DND-41 (cell line): ENCODE measurements at regions not wholly inside any gene's neighbourhood (a gene's known extent, or its start where the extent isn't known, plus 50 kb on each side); places are given as distances from the start of the nearest gene placed in this dataset.

Experiments used
- CTCF ChIP-seq: IDR thresholded peaks from 2 replicates; pipeline ENCODE4 v1.5.1; 2012; ENCODE audit warnings: borderline replicate concordance, low read length, moderate library complexity, mild to moderate bottlenecking; ENCODE audit not compliant: poor library complexity, severe bottlenecking; ENCODE audit errors: extremely low read depth
- EZH2 ChIP-seq: IDR thresholded peaks from 3 replicates; pipeline ENCODE4 v1.6.1; 2012; ENCODE audit warnings: borderline replicate concordance, low read depth, mild to moderate bottlenecking, moderate library complexity, low read length, inconsistent platforms; ENCODE audit not compliant: severe bottlenecking

- TF ChIP-seq CTCF (no peak), EZH2 (no peak)
Measured at GRCh38 chr16:8271344-8271743, 319.0 kb downstream of the TMEM114 start.
